Neural progenitor cell (in vitro differentiated cells): ENCODE measurements at regions not wholly inside any gene's neighbourhood (a gene's known extent, or its start where the extent isn't known, plus 50 kb on each side); places are given as distances from the start of the nearest gene placed in this dataset.
"Not testable (repeated sequence)": the region's sequence is repeated elsewhere in the genome, so short reads cannot be mapped to it uniquely, and the experiment has no call there.

Experiments used
- DNase-seq: peaks from one replicate; pipeline ENCODE4 v3.0.0-alpha.2; 2016; ENCODE audit warnings: low spot score
- H2AFZ ChIP-seq: fragments of 200-600 bp; sonication (generic); replicated peaks from 2 replicates; pipeline ENCODE4 v1.6.1; 2016; ENCODE audit warnings: antibody characterized with exemption
- H3F3A ChIP-seq: fragments of 200-600 bp; sonication (generic); 2 replicates; pipeline ENCODE4 v1.6.1; 2016; ENCODE audit warnings: antibody characterized with exemption, low read depth
- H3K27ac ChIP-seq: fragments of 200-600 bp; sonication (generic); 2 replicates; pipeline ENCODE4 v1.5.1; 2016; ENCODE audit warnings: mild to moderate bottlenecking
- H3K27me3 ChIP-seq: fragments of 200-600 bp; sonication (generic); 2 replicates; pipeline ENCODE4 v1.6.1; 2016; ENCODE audit warnings: mild to moderate bottlenecking, moderate library complexity
- H3K36me3 ChIP-seq: fragments of 200-600 bp; sonication (generic); 2 replicates; pipeline ENCODE4 v1.5.1; 2016
- H3K4me1 ChIP-seq: fragments of 200-600 bp; sonication (generic); 2 replicates; pipeline ENCODE4 v1.6.1; 2016; ENCODE audit warnings: mixed run types
- H3K4me2 ChIP-seq: fragments of 200-600 bp; sonication (generic); 2 replicates; pipeline ENCODE4 v1.6.1; 2016
- H3K4me3 ChIP-seq: fragments of 200-600 bp; sonication (generic); 2 replicates; pipeline ENCODE4 v1.5.1; 2016
- H3K79me2 ChIP-seq: fragments of 200-600 bp; sonication (generic); 2 replicates; pipeline ENCODE4 v1.6.1; 2016; ENCODE audit warnings: low read depth
- H3K9ac ChIP-seq: fragments of 200-600 bp; sonication (generic); 2 replicates; pipeline ENCODE4 v1.6.1; 2016
- H3K9me3 ChIP-seq: fragments of 200-600 bp; sonication (generic); 2 replicates; pipeline ENCODE4 v1.5.1; 2016; ENCODE audit warnings: low read depth
- H4K20me1 ChIP-seq: fragments of 200-600 bp; sonication (generic); 2 replicates; pipeline ENCODE4 v1.6.1; 2016; ENCODE audit warnings: low read depth
- H3K27ac Mint-ChIP-seq: 3 replicates; pipeline ENCODE4 v1.8.0; 2021; ENCODE audit warnings: mixed read lengths
- H3K27me3 Mint-ChIP-seq: 2 replicates; pipeline ENCODE4 v1.8.0; 2022; ENCODE audit warnings: low read depth, mild to moderate bottlenecking, inconsistent platforms, moderate library complexity, mixed read lengths; ENCODE audit not compliant: insufficient read depth
- H3K36me3 Mint-ChIP-seq: 3 replicates; pipeline ENCODE4 v1.8.0; 2021; ENCODE audit warnings: mixed read lengths
- H3K4me1 Mint-ChIP-seq: 3 replicates; pipeline ENCODE4 v1.8.0; 2021; ENCODE audit warnings: mixed read lengths
- H3K4me3 Mint-ChIP-seq: 3 replicates; pipeline ENCODE4 v1.8.0; 2021; ENCODE audit warnings: mild to moderate bottlenecking, moderate library complexity, mixed read lengths
- H3K9me3 Mint-ChIP-seq: 3 replicates; pipeline ENCODE4 v1.8.0; 2020; ENCODE audit warnings: mixed read lengths
- EZH2 ChIP-seq: fragments of 200-600 bp; sonication (generic); IDR thresholded peaks from 2 replicates; pipeline ENCODE4 v1.6.1; 2017; ENCODE audit warnings: antibody characterized with exemption, mild to moderate bottlenecking, moderate library complexity
- EZH2phosphoT487 ChIP-seq: fragments of 200-600 bp; sonication (generic); IDR thresholded peaks from 2 replicates; pipeline ENCODE4 v1.6.1; 2017; ENCODE audit warnings: antibody characterized with exemption
- TF ChIP-seq, protein P1 (sequence below): fragments of 200-600 bp; sonication (generic); IDR thresholded peaks from 2 replicates; pipeline ENCODE4 v1.5.1; 2017; ENCODE audit warnings: antibody characterized with exemption, mild to moderate bottlenecking

DNA sequence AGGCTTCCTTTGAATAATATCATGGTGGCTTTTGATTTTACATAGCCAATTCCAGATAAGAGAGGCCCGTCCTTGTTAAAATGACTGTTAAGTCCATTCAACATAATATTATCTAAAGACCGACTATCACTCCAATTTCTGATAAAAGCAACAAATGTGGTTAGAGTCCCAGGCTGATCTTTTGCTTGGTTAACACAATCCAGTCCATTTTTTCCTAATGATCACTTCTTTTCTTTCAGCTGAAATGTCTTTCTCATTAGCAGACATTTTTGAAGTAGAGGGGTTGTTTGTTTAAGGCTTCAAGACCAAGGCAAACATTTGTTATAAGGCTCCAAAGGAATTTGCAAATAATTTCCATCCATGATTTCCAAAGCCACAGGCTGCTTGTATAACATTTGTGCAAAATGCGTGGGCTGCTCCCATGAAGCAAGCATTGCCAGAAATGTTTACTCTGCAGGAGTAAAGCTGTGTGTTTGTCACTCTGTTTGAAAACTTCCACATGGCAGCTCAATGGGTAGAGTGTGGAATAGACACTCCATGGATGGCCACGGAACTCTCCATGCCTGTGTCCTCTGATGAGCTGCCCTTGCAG lies 111.5 kb downstream of the PSMG1 start:
- Histone ChIP-seq H3K36me3 (no peaks in the 10 kb centered on the region), H3K79me2 (no peaks in the 10 kb centered on the region), H4K20me1 (no peaks in the 10 kb centered on the region), H3F3A (no peaks in the 10 kb centered on the region), H2AFZ (no peak overlapping the region), H3K4me1 (no peaks in the 10 kb centered on the region), H3K4me2 (no peak overlapping the region), H3K27ac (no peak overlapping the region), H3K27me3 (no peaks in the 10 kb centered on the region), H3K9me3 (no peaks in the 10 kb centered on the region), H3K9ac (no peak overlapping the region), H3K4me3 (no peak overlapping the region)
- peaks cover 16% of the 10 kb centered on the region for H3K9me3 Mint-ChIP-seq
- H3K36me3 Mint-ChIP-seq = peaks cover 2% of the 10 kb centered on the region
- H3K4me3 Mint-ChIP-seq = no peak overlapping the region
- H3K4me1 Mint-ChIP-seq = no peaks in the 10 kb centered on the region
- no peak for DNase-seq
- no peak for TF ChIP-seq EZH2
- TF ChIP-seq, protein P1, sequence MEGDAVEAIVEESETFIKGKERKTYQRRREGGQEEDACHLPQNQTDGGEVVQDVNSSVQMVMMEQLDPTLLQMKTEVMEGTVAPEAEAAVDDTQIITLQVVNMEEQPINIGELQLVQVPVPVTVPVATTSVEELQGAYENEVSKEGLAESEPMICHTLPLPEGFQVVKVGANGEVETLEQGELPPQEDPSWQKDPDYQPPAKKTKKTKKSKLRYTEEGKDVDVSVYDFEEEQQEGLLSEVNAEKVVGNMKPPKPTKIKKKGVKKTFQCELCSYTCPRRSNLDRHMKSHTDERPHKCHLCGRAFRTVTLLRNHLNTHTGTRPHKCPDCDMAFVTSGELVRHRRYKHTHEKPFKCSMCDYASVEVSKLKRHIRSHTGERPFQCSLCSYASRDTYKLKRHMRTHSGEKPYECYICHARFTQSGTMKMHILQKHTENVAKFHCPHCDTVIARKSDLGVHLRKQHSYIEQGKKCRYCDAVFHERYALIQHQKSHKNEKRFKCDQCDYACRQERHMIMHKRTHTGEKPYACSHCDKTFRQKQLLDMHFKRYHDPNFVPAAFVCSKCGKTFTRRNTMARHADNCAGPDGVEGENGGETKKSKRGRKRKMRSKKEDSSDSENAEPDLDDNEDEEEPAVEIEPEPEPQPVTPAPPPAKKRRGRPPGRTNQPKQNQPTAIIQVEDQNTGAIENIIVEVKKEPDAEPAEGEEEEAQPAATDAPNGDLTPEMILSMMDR = no peak
- TF ChIP-seq EZH2phosphoT487 = no peak
- peaks cover 2% of the 10 kb centered on the region for H3K27me3 Mint-ChIP-seq
- H3K27ac Mint-ChIP-seq = no peak overlapping the region

DNA sequence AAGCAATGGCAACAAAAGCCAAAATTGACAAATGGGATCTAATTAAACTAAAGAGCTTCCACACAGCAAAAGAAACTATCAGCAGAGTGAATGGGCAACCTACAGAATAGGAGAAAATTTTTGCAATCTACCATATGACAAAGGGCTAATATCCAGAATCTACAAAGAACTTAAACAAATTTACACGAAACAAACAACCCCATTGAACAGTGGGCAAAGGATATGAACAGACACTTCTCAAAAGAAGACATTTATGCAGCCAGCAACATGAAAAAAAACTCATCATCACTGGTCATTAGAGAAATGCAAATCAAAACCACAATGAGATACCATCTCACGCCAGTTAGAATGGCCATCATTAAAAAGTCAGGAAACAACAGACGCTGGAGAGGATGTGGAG lies 113.4 kb downstream of the PSMG1 start:
- H3K4me2 ChIP-seq, H3K36me3 Mint-ChIP-seq, H4K20me1 ChIP-seq, H3K79me2 ChIP-seq, H3K27me3 Mint-ChIP-seq, H3K4me1 ChIP-seq, H3K36me3 ChIP-seq, H3K27ac ChIP-seq, H3K27ac Mint-ChIP-seq, H3F3A ChIP-seq, H3K4me3 ChIP-seq, H3K4me3 Mint-ChIP-seq, H3K9ac ChIP-seq, H3K27me3 ChIP-seq, DNase-seq, H3K4me1 Mint-ChIP-seq, H2AFZ ChIP-seq, H3K9me3 ChIP-seq: not testable (repeated sequence)
- H3K9me3 Mint-ChIP-seq = peaks cover 17% of the 10 kb centered on the region

DNA sequence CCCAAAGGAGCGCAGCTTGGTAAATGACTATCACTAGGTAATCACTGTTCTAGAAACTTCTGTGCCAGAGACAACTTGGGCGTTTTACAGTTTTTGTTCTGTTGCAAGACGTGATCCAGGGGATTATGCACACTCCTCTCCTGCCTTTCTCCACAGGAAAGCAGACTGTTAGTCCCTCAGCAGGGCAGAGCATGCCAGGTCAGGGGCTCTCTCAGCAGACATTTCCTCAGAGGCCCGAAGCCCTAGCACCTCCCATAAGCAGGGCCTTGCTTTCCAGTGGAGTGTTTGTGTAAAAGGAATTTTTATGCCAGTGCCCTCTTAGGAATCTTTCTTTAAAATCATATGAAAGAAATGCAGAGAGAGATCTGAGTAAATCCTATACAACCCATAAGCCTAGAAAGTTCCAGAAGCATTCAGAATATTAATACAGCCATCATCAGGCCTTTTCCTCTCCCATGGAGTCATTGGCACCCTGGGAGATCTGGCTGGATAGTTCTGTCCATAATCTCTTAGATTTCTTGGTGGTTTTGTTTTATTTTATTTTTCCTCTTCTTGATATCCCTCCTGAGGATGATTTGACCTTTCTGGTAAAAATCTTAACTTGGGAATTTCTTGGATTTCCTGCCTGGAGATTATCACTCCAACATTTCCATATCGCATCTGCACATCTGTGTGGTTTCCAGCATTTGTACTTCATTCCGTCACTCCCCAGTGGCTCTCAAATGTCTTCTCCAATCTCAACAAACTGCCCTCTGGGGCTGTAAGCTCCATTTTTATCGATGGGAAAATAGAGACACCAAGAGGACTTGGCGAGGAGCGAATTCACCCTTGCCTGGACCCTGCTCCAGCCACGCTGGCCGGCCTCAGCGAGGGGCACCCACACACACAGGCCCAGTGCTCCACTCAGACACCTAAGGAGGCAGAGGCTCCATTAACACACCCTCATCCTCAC lies 116.1 kb downstream of the PSMG1 start:
- Histone ChIP-seq H3K4me3 (no peak overlapping the region), H3K36me3 (no peaks in the 10 kb centered on the region), H3K79me2 (no peaks in the 10 kb centered on the region), H3K4me1 (no peaks in the 10 kb centered on the region), H3K4me2 (no peak overlapping the region), H3K9me3 (peaks cover 5% of the 10 kb centered on the region), H3F3A (no peaks in the 10 kb centered on the region), H3K9ac (no peak overlapping the region), H2AFZ (no peak overlapping the region), H3K27me3 (no peaks in the 10 kb centered on the region), H3K27ac (no peak overlapping the region), H4K20me1 (no peaks in the 10 kb centered on the region)
- TF ChIP-seq, protein P1 = no peak
- TF ChIP-seq EZH2phosphoT487 (no peak), EZH2 (no peak)
- Mint-ChIP-seq H3K4me3 (no peak overlapping the region), H3K27ac (no peak overlapping the region), H3K9me3 (peaks cover 23% of the 10 kb centered on the region), H3K27me3 (peaks cover 5% of the 10 kb centered on the region), H3K4me1 (peaks cover 3% of the 10 kb centered on the region), H3K36me3 (peaks cover 4% of the 10 kb centered on the region)
- no peak for DNase-seq

DNA sequence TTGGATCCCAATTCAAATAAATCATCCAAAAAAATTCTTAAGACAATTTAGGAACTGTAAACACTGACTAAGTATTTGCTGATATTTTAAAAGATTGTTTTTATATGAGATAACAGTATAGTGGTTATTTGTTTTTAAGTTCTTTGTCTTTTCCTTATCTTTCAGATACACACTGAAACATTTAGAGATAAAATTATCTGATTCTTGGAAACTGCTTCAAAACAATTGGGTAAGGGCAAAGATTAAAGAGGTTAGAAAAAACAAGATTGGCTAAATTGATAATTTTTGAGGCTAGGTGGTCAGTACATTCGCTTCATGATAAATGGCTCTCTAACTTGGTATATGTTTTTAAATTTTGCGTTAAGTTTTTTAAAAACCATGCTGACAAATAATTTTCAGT lies 117.3 kb downstream of the PSMG1 start:
- Histone ChIP-seq H3K4me2 (no peak overlapping the region), H3K27me3 (no peaks in the 10 kb centered on the region), H3K4me3 (no peak overlapping the region), H3K79me2 (no peaks in the 10 kb centered on the region), H3K27ac (no peak overlapping the region), H3F3A (no peaks in the 10 kb centered on the region), H3K9me3 (peaks cover 5% of the 10 kb centered on the region), H3K9ac (no peak overlapping the region), H3K4me1 (no peaks in the 10 kb centered on the region), H3K36me3 (no peaks in the 10 kb centered on the region), H4K20me1 (no peaks in the 10 kb centered on the region), H2AFZ (no peak overlapping the region)
- Mint-ChIP-seq H3K9me3 (peaks cover 23% of the 10 kb centered on the region), H3K27ac (no peak overlapping the region), H3K4me1 (peaks cover 3% of the 10 kb centered on the region), H3K36me3 (peaks cover 4% of the 10 kb centered on the region), H3K27me3 (peaks cover 5% of the 10 kb centered on the region), H3K4me3 (no peak overlapping the region)
- no peak for TF ChIP-seq EZH2phosphoT487
- TF ChIP-seq EZH2 = no peak
- TF ChIP-seq, protein P1 = no peak
- DNase-seq = no peak
